A549 (cell line): ENCODE measurements at regions not wholly inside any gene's neighbourhood (a gene's known extent, or its start where the extent isn't known, plus 50 kb on each side); places are given as distances from the start of the nearest gene placed in this dataset.

ENCODE experiments used
- ATAC-seq, 2 experiments: fragments of 200-7000 bp in 1 of 2; fragments of >200 bp in 1 of 2; cut with Nextera tagmentation in 1 of 2; cut with Tn5 transposase in 1 of 2; 3 replicates each; pipeline versions ENCODE4 v1.8.0 to v1.9.1; 2018 to 2020; ENCODE audit warnings: mild to moderate bottlenecking in 1 of 2, moderate library complexity in 1 of 2
- CTCF ChIA-PET: fragments of 300-600 bp; sonication (Branson Sonifier 250); formaldehyde crosslinking; extraction: SDS; loops from one replicate; lab custom pipeline; 2021; ENCODE audit warnings: antibody characterized with exemption, inconsistent platforms; lab: Yijun Ruan, JAX
- POLR2A ChIA-PET: fragments of 350-600 bp; formaldehyde crosslinking; extraction: SDS; loops from one replicate; lab custom pipeline; 2021; ENCODE audit warnings: antibody characterized with exemption, inconsistent platforms; lab: Yijun Ruan, JAX
- DNase-seq, 2 experiments: peaks; one replicate each; pipeline versions ENCODE4 v3.0.0 to v3.0.0-alpha.2; 2011 to 2016; ENCODE audit warnings: low read depth in 1 of 2, low spot score in 1 of 2
- FAIRE-seq: peaks from 2 replicates; lab custom pipeline; 2011; peaks lifted over from hg19 to GRCh38; lab: Jason Lieb, UNC
- H3K27ac ChIP-seq, 2 experiments: fragments of >200 bp; sonication (Bioruptor Twin); formaldehyde crosslinking; 3 replicates each; pipeline ENCODE4 v1.5.1; 2016 to 2017
- H3K4me1 ChIP-seq: fragments of >200 bp; sonication (Bioruptor Twin); formaldehyde crosslinking; 3 replicates; pipeline ENCODE4 v1.6.1; 2016
- H3K4me2 ChIP-seq: fragments of >200 bp; sonication (Bioruptor Twin); formaldehyde crosslinking; 3 replicates; pipeline ENCODE4 v1.6.1; 2016
- H3K4me3 ChIP-seq: fragments of >200 bp; sonication (Bioruptor Twin); formaldehyde crosslinking; 3 replicates; pipeline ENCODE4 v1.5.1; 2016
- H3K9me3 ChIP-seq: fragments of >200 bp; sonication (Bioruptor Twin); formaldehyde crosslinking; 3 replicates; pipeline ENCODE4 v1.6.1; 2016
- CHD2 ChIP-seq: fragments of 150-350 bp; IDR thresholded peaks from 2 replicates; pipeline ENCODE4 v1.6.1; 2014; ENCODE audit warnings: low read length; ENCODE audit not compliant: partially characterized antibody
- EP300 ChIP-seq, 2 experiments: fragments of >200 bp; sonication (Bioruptor Twin); formaldehyde crosslinking; IDR thresholded peaks; 2 replicates in 1 of 2; 3 replicates in 1 of 2; pipeline ENCODE4 v1.6.1; 2016 to 2017
- FOSB ChIP-seq: fragments of 250-450 bp; sonication (Bioruptor Pico); IDR thresholded peaks from 2 replicates; pipeline ENCODE4 v1.5.0; 2020; ENCODE audit warnings: mild to moderate bottlenecking, moderate library complexity
- FOSL2 ChIP-seq, 2 experiments: fragments of 450-650 bp in 1 of 2; fragments of >200 bp in 1 of 2; sonication (Bioruptor Twin) in 1 of 2; formaldehyde crosslinking; IDR thresholded peaks; 2 replicates each; pipeline versions ENCODE4 v1.5.0 to v1.6.1; 2016 to 2020; ENCODE audit warnings: mild to moderate bottlenecking in 1 of 2, moderate library complexity in 1 of 2
- HOXB5 ChIP-seq: fragments of 250-450 bp; sonication (Bioruptor Pico); IDR thresholded peaks from 2 replicates; pipeline ENCODE4 v1.5.0; 2020; ENCODE audit warnings: mild to moderate bottlenecking, moderate library complexity
- MAZ ChIP-seq: fragments of 150-350 bp; IDR thresholded peaks from 2 replicates; pipeline ENCODE4 v1.6.1; 2014; ENCODE audit warnings: antibody characterized with exemption, low read depth, low read length, borderline replicate concordance
- NR3C1 ChIP-seq: fragments of >200 bp; sonication (Bioruptor Twin); formaldehyde crosslinking; IDR thresholded peaks from 3 replicates; pipeline ENCODE4 v1.6.1; 2017
- PHF8 ChIP-seq: fragments of 200-600 bp; sonication (generic); IDR thresholded peaks from 2 replicates; pipeline ENCODE4 v1.6.1; 2016; ENCODE audit warnings: low read depth, mild to moderate bottlenecking, antibody characterized with exemption, moderate library complexity, borderline replicate concordance
- POLR2AphosphoS2 ChIP-seq: conservative IDR thresholded peaks from 2 replicates; pipeline ENCODE4 v1.6.1; 2012; ENCODE audit warnings: low read length, improper control_type of control experiment, inconsistent platforms
- REST ChIP-seq: fragments of 200-600 bp; sonication (generic); IDR thresholded peaks from 2 replicates; pipeline ENCODE4 v1.6.1; 2016; ENCODE audit warnings: antibody characterized with exemption, mild to moderate bottlenecking, moderate library complexity
- RFX5 ChIP-seq: fragments of 450-650 bp; IDR thresholded peaks from 2 replicates; pipeline ENCODE4 v1.7.1; 2014; ENCODE audit warnings: antibody characterized with exemption, mild to moderate bottlenecking, moderate library complexity
- SMC3 ChIP-seq: fragments of >200 bp; sonication (Bioruptor Twin); formaldehyde crosslinking; IDR thresholded peaks from 3 replicates; pipeline ENCODE4 v1.6.1; 2018; ENCODE audit warnings: inconsistent platforms
- ZSCAN20 ChIP-seq: fragments of 250-450 bp; sonication (Bioruptor Pico); IDR thresholded peaks from 2 replicates; pipeline ENCODE4 v1.8.0; 2022; ENCODE audit warnings: mild to moderate bottlenecking, moderate library complexity
- WGBS: methylation state at CpG from one replicate; pipeline ENCODE4 v1.1.6; 2017; ENCODE audit errors: missing lambda C conversion rate; 5-methylcytosine and 5-hydroxymethylcytosine counted together
- TF ChIP-seq, protein P1 (sequence below): fragments of >200 bp; sonication (Bioruptor Twin); formaldehyde crosslinking; IDR thresholded peaks from 2 replicates; pipeline ENCODE4 v1.6.1; 2016
- TF ChIP-seq, protein P2 (sequence below): fragments of 450-650 bp; IDR thresholded peaks from 2 replicates; pipeline ENCODE4 v1.6.1; 2014; ENCODE audit warnings: antibody characterized with exemption
- TF ChIP-seq, protein P3 (sequence below): fragments of 150-350 bp; IDR thresholded peaks from 2 replicates; pipeline ENCODE4 v1.6.1; 2014; ENCODE audit warnings: low read depth, mild to moderate bottlenecking, low read length

- TF ChIP-seq, protein P1, sequence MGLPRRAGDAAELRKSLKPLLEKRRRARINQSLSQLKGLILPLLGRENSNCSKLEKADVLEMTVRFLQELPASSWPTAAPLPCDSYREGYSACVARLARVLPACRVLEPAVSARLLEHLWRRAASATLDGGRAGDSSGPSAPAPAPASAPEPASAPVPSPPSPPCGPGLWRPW: no peak
- TF ChIP-seq, all 56 proteins: peak for 0
These were observed 214.3 kb downstream of the FOXO1 start (continued) for GRCh38 chr13:40452038-40452666.

GRCh38 chr13:40452741-40453334 lies 213.6 kb downstream of the FOXO1 start:
- ATAC-seq (no peak), DNase-seq (no peak)
- H3K4me1 ChIP-seq: peaks cover 10% of the 10 kb centered on the region
- WGBS: 69% methylated on average over 3 of the region's 3 CpGs
- ChIA-PET POLR2A (no interaction called here), CTCF (interaction anchor here (0.6 kb wide), 1 partner anchor 20 kb away, joined by 3 read pairs; no protein-coding TSS in a partner anchor)
- TF ChIP-seq REST (no peak), EP300 (IDR thresholded peaks at IDR 0.05) (no peak), PHF8 (no peak), ZSCAN20 (CRISPR knock-in tag) (no peak), HOXB5 (CRISPR knock-in tag) (no peak), MAZ (no peak), SMC3 (no peak), NR3C1 (no peak), POLR2AphosphoS2 (no peak), CHD2 (no peak), FOSB (CRISPR knock-in tag) (no peak), RFX5 (no peak), FOSL2 (IDR thresholded peaks at IDR 0.05) (no peak), FOSL2 (CRISPR knock-in tag; IDR thresholded peaks at IDR 0.05) (no peak)
- TF ChIP-seq, protein P2, sequence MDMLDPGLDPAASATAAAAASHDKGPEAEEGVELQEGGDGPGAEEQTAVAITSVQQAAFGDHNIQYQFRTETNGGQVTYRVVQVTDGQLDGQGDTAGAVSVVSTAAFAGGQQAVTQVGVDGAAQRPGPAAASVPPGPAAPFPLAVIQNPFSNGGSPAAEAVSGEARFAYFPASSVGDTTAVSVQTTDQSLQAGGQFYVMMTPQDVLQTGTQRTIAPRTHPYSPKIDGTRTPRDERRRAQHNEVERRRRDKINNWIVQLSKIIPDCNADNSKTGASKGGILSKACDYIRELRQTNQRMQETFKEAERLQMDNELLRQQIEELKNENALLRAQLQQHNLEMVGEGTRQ: no peak
- TF ChIP-seq, protein P3, sequence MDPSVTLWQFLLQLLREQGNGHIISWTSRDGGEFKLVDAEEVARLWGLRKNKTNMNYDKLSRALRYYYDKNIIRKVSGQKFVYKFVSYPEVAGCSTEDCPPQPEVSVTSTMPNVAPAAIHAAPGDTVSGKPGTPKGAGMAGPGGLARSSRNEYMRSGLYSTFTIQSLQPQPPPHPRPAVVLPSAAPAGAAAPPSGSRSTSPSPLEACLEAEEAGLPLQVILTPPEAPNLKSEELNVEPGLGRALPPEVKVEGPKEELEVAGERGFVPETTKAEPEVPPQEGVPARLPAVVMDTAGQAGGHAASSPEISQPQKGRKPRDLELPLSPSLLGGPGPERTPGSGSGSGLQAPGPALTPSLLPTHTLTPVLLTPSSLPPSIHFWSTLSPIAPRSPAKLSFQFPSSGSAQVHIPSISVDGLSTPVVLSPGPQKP: no peak
- TF ChIP-seq, all 56 proteins: peak for 0
- peak overlapping the region in 1 of 2 experiments; percentile 35; a peak in 1 of 6 replicates for H3K27ac ChIP-seq
- H3K4me3 ChIP-seq: no peak overlapping the region
- H3K4me2 ChIP-seq: peak overlapping the region; percentile 13; the same call in 1 of the 3 replicates
- no peak for FAIRE-seq
- H3K9me3 ChIP-seq: no peaks in the 10 kb centered on the region
